DMS79 treated with DMSO at 0.1 percent for 48 hours (cell line): ENCODE measurements at regions not wholly inside any gene's neighbourhood (a gene's known extent, or its start where the extent isn't known, plus 50 kb on each side); places are given as distances from the start of the nearest gene placed in this dataset.

Experiments used
- DNase-seq: peaks from one replicate; lab custom pipeline; 2025; lab: John Stamatoyannopoulos, UW

DNA sequence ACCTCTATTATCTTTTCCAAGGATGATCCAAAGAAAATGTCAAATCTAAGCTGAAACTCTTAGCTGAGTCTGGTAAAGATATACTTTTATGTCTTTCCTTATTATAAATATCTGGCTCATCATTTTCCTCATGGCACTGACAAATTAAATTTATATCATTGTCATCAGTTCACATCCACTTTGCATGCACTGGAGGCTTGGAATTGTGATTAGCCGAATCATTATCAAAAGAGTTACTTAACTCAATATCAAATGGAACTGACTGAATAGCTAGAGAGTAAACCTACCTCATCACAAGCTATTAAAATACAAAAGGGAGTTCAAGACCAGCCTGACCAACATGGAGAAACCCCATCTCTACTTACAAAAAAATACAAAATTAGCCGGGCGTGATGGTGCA, 713.9 kb upstream of the MARCKS start:
- DNase-seq, result no peak

DNA sequence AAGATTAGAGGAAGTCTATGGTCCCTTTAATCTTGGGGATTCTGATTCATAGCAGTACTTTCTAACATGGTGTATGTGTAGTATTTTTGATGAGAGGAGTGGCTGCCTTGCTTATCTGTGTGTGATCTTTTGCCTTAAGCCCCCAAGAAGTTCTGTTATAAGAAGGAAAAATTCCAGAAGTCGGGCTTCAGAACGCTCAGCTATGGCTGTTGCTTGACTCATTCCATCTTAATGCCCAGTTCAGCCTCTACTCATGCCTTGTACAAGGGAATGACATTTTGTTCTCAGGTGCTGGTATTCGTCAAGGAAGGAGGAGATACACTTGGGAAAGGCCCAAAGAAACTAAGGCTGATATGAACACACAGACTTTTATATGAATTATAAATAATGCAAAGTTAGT, 713.0 kb upstream of the MARCKS start:
- DNase-seq, result no peak

- DNase-seq, result no peak
Observed at GRCh38 chr6:113146878-113147277, 710.3 kb upstream of the MARCKS start.

DNA sequence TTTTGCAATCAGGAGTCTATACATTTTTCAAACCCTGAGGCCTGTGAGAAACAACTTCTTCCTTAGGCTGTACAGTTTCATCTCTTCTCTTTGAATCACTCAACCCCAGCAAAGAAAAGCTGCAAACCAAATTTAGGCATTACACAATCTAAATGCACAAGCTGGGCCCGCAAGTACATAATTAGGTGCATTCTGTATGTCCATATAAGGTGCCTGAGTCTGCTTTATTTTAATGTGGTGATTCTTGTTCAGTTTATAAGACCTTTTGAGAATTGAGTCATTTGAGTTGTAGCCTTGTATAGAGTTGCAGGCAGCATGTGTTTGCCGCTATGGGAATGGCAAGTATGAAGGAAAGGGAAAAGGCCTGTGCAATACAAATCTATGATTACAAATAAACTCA, 709.6 kb upstream of the MARCKS start:
- DNase-seq, result no peak

- no peak for DNase-seq
Observed at GRCh38 chr6:113148566-113148965, 708.6 kb upstream of the MARCKS start.

DNA sequence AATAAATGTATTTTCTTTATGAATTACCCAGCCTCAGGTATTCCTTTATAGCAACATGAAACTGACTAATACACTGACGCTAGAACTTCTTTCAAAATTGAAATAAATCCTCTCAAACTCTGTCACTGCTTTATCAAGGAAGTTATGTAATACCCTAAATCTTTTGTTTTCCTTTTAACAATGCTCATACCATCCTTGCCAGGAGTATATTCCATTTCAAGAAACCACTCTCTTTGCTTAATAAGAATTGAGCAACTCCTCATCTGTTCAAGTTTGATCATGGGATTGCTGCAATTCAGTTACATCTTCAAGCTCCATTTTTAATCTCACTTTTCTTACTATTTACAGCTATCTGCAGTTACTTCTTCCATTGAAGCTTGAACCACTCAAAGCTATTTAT, 707.6 kb upstream of the MARCKS start:
- DNase-seq, result no peak

DNA sequence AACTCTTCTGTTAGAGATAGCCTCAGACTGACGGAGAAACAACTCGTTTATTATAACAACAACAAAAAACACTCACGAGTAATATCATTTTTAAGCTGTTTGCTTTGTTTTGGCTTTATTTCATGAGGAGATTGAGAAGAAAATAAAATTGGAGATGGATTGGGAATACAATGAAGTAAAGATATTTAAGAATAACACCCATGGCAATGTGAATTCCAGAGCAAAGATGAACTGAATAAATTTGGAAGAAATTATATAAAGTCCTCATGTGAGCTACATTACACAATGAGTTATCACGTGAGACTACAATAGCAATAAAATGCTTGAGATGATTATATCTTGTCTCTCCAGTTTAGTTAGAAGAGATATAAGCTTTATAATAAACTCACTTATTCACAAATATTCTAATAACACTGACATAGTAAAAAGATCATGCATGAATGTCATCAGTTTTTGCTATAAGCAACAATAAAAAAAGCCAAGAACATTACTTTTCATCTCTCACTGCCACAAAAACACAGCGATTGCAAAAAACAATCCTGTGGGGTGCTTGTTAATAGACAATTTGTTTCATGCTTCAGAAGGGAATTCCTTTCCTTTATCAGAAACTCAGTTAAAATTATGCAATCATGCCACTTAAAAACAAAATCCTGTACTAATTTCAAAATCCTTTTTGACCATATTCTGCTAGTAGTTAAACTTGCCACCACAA, 696.7 kb upstream of the MARCKS start:
- no peak for DNase-seq

DNA sequence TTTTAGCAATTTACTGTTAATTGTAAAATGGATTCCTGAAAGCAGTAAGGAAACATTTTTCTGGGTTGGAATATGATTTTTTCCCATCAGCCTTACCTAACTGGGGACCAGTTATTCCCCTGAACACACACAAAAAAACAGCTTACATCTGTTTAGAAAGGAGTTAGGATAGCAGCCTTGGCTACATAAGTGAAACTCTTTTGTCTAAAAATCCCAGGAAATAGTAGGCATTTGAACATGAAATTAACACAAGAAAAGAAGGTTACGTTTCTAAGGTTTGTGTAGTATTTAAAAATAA, 696.2 kb upstream of the MARCKS start:
- DNase-seq, result no peak

DNA sequence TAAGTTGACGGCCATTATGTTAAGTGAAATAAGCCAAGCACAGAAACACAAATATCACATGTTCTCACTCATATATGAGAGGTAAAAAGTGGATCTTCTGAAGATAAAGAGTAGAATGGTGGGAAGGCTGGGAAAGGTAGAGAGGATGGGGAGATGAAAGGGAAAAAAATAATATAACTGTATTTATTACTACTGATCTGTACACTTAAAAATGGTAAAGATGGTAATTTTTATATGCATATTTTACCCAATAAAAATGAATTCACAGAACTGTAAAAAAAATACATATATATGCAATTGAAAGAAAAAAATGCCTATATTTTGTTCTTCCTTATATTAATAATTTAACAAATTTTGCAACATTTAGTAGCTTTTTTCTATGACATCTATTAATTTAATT, 694.4 kb upstream of the MARCKS start:
- DNase-seq, result no peak

GRCh38 chr6:113168057-113168456, 689.1 kb upstream of the MARCKS start:
- no peak for DNase-seq

DNA sequence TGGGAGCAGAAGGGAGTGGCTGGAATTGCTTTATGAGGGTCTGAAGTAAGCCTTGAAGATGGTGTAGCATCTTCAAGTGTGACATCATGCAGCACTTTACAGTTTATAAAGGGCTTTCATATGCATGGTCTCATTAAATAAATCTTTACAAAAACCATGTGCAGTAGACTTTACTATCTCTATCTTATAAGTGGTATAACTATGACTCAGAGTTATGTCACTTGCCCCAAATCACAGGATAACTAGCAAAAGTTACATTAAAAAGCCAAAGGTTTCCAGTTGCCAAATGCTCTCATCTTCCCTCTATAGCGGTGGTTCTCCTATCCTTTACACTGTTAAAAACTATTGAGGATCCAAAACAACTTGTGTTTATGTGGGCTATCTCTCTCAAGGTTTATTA, 687.7 kb upstream of the MARCKS start:
- DNase-seq, result no peak

DNA sequence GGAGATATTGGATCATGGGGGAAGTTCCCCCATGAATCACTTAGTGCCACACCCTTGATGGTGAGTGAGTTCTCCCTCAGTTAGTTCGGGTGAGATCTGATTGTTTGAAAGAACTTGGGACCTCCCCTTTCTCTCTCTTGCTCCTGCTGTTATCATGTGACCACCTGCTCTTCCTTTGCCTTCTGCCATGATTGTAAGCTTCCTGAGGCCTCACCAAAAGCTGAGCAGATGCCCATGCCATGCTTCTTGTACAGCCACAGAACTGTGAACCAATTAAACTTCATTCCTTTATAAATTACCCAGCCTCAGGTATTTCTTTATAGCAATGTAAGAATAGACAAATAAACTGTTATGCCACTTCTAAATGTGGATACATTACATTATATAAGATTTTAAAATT, 686.7 kb upstream of the MARCKS start:
- no peak for DNase-seq

DNA sequence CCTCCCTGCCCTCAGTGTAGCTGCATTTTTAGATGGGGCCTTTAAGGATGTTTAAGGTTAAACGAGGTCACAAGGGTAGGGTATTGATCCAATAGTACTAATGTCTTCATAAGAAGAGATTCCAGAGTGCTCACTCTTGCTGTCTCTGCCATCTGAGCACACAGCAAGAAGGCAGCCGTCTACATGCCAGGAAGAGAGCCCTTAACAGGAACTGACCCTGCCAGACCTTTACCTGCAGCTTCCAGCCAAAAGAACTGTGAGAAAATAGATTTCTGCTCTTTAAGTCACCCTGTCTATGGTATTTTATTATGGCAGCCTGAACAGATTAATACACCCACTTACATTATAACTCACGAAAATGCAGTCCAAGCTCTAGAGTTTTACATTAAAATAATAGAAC, 685.3 kb upstream of the MARCKS start:
- no peak for DNase-seq

DNA sequence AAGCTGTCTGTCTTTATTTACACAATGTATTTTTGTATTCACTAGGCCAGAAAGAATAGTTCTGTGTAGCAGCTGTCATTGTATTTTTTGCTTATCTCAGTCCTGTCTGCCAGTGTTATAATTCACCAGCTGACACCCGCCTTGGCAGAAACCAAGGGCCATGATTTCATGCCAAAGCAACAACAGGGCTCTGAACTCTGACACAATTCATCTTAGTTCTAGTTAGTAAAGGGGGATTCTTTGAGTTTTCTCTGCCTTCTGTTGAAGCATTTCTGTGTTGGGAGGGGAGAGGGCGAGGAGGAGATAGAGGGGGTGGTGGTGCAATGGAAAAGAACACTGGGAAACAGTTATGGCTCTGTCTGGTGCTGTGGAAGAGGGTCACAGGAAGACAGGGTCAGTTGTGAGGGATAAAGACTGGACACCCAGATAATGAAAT, 684.6 kb upstream of the MARCKS start:
- peak; percentile 64 for DNase-seq

DNA sequence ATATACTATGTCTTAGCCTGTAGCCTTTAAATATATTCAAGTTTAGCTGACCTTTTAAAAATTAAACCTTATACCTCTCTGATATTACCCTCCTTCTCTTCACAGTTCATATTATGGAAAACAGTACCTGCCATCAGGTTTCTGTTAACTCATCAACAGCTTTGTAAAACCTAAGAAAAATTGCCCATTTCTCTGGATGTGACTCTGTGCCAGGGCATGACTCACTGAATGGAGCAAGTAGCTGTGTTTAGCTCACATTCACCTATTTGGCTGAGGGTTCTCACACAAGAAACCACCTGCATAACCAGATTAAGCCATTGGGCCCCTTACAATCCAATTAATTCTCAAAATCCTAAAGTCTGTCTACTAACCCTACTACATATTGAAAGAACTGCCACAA, 678.8 kb upstream of the MARCKS start:
- no peak for DNase-seq

GRCh38 chr6:113181164-113181563, 676.0 kb upstream of the MARCKS start:
- peak; percentile 83 for DNase-seq

- DNase-seq, result peak; percentile 52
Observed at GRCh38 chr6:113182370-113183141, 674.6 kb upstream of the MARCKS start.

GRCh38 chr6:113184291-113184690, 672.9 kb upstream of the MARCKS start:
- no peak for DNase-seq

DNA sequence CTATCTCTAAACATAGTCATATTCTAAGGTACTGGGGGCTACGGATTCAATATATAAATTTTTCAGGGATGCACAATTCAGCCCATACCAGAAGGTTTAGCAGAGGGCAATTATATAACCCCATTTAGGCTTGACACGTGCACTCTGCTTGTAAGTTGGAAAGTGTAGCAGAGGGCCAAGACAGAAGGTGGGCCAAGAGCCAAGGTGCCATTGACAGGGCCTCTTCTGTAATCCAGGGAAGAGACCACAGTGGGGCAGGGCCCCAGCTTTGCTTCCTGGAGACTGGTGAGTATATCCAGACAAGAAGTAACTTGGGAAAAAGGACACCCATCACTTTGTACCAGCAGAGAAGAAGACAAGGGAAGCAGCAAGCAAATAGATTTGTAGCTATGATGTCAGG, 672.4 kb upstream of the MARCKS start:
- DNase-seq, result no peak

- DNase-seq, result no peak
Observed at GRCh38 chr6:113185299-113185698, 671.8 kb upstream of the MARCKS start.

DNA sequence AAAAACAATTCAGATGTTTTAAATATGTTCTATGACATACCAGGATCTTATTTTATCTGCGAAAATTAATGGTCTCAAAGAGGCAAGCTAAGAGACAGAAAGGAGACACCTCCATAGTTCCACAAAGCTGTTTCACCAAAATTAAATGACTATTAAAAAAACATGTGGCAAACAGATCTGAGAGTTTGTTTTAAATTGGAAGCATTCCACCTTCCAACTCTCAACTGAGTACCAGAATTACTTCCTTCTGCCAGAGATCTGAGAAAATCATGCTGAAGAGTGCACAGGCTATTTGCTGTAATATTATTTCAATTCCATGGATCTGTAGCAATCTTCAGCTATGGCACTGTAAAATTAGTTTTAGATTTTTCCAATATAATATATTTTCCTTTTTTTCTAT, 669.5 kb upstream of the MARCKS start:
- no peak for DNase-seq

DNA sequence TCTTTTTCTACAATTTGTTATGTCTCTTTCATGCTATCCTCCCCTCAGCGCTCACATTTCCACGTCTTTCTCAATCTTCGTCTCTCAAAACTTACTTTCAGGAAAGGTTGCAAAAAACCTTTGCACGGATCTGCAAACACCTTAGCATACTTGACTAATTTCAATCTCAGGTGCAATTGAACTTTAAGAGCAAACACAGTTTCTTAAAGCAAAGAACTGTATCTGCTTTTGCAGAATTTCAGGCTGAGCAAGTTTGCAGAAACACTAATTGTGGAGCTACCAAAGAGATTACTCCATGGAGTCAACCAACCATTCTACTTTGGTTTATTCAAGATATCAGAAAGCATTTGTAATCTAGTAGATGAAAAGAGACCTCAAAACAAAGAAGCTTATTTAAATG, 668.2 kb upstream of the MARCKS start:
- no peak for DNase-seq

DNA sequence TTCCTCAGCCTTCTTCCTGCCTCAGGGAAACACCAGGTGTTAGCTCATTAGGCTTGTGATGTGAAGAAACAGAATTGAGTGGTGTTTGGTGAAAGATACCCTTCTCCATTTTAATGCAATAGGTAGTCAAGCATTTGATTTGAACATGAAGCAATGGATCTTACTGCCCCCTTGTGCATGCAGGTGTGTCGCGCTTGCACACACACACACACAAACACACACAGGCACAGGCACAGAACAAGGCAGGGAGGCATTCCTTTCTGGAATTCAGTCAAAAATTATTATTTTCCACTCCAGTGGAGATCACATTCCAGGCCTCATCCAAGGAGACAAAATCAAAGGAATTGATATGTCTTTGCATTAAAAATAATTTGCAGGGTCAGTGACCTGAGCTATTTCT, 667.0 kb upstream of the MARCKS start:
- DNase-seq, result no peak

DNA sequence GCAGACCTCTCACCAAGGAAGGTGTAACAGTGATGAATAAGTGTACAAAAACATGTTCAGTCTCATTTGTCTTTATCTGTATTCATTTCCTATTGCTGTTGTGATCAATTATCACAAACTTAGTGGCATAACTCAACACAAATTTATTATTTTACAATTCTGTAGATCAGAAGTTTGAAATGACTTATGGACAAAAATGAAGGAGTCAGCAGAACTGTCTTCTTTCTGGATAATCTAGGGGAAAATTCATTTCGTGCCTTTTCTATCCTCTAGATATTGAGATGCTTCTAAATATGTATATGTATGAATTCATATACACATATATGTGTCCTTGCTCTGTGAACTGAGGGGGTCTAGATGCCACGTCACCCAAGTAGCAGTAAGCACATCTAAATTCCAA, 663.1 kb upstream of the MARCKS start:
- no peak for DNase-seq
